H1 (cell line): ENCODE measurements at regions not wholly inside any gene's neighbourhood (a gene's known extent, or its start where the extent isn't known, plus 50 kb on each side); places are given as distances from the start of the nearest gene placed in this dataset.

Source experiments
- EP300 ChIP-seq, 2 experiments: IDR thresholded peaks; 1 replicate in 1 of 2; 2 replicates in 1 of 2; pipeline ENCODE4 v1.6.1; 2011 to 2012; ENCODE audit warnings: low read depth in 2 of 2, low read length in 2 of 2, mild to moderate bottlenecking in 2 of 2, borderline replicate concordance in 1 of 2, inconsistent platforms in 1 of 2, moderate library complexity in 1 of 2
- EZH2 ChIP-seq: fragments of 200-600 bp; sonication (generic); IDR thresholded peaks from 2 replicates; pipeline ENCODE4 v1.7.1; 2012; ENCODE audit warnings: low read depth, mild to moderate bottlenecking, moderate library complexity, low read length, inconsistent platforms; ENCODE audit not compliant: severe bottlenecking
- FOSL1 ChIP-seq: IDR thresholded peaks from 2 replicates; pipeline ENCODE4 v1.6.1; 2011; ENCODE audit warnings: mild to moderate bottlenecking, low read depth, low read length, moderate library complexity; ENCODE audit not compliant: insufficient read depth
- PHF8 ChIP-seq: fragments of 200-600 bp; sonication (generic); conservative IDR thresholded peaks from 2 replicates; pipeline ENCODE4 v1.7.1; 2012; ENCODE audit warnings: low read depth, mild to moderate bottlenecking, inconsistent platforms, low read length, moderate library complexity
- POLR2AphosphoS5 ChIP-seq: IDR thresholded peaks from 2 replicates; pipeline ENCODE4 v1.6.1; 2011; ENCODE audit warnings: low read depth, low read length
- SP1 ChIP-seq: IDR thresholded peaks from 2 replicates; pipeline ENCODE4 v1.6.1; 2011; ENCODE audit warnings: low read depth, low read length
- TBP ChIP-seq: IDR thresholded peaks from 2 replicates; pipeline ENCODE4 v1.6.1; 2011; ENCODE audit warnings: low read depth, low read length, improper control_type of control experiment
- TF ChIP-seq, protein P1 (sequence below): IDR thresholded peaks from 2 replicates; pipeline ENCODE4 v1.6.1; 2011; ENCODE audit warnings: low read depth, mild to moderate bottlenecking, low read length; ENCODE audit not compliant: insufficient read depth

DNA sequence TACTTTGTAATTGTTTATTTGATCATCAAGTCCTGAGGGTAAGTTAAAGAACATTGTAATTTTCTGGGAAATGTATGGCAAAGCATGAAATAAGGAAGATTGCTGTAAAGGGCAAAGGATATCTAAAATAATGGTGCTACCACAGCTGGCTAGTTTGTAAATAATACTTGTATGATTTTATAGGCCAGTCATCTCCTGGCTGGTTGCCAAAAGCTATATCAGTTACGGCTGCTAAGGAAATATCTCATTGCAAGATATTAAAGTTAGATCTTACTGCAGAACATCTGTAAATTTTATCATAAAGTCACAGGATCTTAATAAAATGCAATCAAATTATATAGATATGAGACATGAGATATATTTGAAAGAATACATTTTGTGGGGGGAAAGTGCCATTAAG lies 150.8 kb upstream of the CXCL13 start:
- TF ChIP-seq FOSL1 (no peak), PHF8 (no peak), SP1 (no peak), EP300 (IDR thresholded peaks at IDR 0.05; ENCODE audit: borderline replicate concordance in 1 of 2, low read depth in 2 of 2, low read length in 2 of 2) (no peak), TBP (no peak), POLR2AphosphoS5 (no peak), EZH2 (no peak)
- TF ChIP-seq, protein P1, sequence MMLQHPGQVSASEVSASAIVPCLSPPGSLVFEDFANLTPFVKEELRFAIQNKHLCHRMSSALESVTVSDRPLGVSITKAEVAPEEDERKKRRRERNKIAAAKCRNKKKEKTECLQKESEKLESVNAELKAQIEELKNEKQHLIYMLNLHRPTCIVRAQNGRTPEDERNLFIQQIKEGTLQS: no peak
